Fibroblast of skin of left quadriceps (primary cell): ENCODE measurements at regions not wholly inside any gene's neighbourhood (a gene's known extent, or its start where the extent isn't known, plus 50 kb on each side); places are given as distances from the start of the nearest gene placed in this dataset.
"Not testable (repeated sequence)": the region's sequence is repeated elsewhere in the genome, so short reads cannot be mapped to it uniquely, and the experiment has no call there.

ENCODE experiments used
- DNase-seq, 2 experiments: peaks; one replicate each; pipeline ENCODE4 v3.0.0-alpha.2; 2013; ENCODE audit warnings: low read depth in 2 of 2

DNA sequence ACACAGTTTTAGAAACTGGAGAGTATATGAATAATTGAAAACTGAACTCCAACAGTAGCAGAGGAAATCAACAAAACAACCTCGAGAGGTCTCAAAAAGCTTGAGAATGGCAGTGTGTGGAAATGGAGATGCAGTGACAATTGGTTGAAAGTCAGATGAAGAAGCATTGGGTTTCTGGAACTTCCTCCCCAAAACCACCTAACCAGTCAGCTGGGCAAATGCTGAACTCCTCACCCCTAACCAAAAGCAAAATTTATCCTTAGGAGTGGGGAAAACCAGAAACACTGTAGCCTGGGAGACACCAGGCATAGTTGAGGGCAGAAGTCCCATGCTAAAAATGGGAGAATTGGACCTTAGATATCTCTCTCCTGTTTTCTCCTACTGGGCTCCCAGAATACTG is 109.9 kb downstream of the TANC2 start:
- no peak for DNase-seq

DNA sequence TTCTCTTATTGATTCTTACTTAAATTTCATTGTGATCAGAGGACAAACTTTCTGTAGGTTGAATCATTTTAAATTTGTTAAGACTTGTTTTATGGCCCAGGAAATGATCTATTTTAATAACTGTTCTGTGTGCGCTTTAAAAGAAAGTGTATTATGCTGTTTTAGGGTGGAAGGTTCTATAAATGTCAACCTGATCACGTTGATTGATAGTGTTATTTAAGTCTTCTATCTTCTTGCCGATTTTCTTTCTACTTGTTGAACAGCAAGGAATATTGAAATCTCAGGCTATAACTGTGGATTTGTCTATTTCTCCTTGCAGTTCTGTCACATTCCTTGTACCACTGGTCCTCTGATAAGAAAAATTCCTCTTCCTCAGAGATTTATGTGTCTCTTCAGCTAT is 112.7 kb downstream of the TANC2 start:
- DNase-seq: no peak

DNA sequence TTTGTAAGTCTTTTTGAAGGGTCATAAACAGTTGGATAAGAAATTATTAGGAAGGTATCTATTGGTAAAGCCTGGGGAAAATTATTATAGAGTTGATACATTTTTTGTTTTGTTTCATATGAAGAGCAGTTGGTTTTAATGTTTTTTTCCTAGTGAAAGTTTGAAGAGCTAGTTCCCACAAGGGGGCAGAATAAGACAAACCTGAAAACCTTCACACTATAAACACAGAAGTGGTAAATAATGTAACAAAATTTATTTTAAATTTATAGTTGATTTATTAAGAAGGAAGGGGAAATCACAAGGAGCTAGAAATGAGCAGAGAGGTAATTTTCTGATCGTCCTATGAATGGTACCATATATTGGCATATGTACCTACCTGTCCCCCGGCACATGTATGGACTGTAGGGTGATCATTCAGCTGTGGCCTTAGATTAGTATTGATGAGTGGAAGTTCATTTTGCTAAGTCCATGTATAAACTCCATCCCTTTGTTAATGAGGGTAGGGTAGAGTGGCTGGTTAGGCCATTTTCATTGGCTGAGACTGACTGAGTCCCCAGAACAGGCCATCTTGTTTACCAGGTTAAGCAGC is 116.3 kb downstream of the TANC2 start:
- no peak for DNase-seq

DNA sequence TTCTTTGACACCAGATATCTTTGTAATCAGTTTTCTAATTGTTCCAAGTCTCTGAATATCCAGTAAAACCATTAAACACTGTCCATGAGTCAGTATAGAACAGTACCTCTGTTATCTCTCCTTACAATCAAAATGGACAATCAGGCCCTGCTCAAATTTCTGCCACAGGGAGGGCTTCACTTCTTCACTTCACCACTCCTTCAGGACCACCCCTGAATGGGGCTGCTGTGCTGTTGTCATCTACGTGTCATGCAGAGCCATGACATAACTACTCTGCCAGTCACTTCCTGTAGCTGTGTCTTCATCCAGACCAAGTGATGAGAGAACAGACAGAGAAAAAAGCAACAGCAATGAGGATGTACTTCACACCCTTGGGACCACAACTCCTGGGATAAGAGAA is 116.9 kb downstream of the TANC2 start:
- no peak for DNase-seq

DNA sequence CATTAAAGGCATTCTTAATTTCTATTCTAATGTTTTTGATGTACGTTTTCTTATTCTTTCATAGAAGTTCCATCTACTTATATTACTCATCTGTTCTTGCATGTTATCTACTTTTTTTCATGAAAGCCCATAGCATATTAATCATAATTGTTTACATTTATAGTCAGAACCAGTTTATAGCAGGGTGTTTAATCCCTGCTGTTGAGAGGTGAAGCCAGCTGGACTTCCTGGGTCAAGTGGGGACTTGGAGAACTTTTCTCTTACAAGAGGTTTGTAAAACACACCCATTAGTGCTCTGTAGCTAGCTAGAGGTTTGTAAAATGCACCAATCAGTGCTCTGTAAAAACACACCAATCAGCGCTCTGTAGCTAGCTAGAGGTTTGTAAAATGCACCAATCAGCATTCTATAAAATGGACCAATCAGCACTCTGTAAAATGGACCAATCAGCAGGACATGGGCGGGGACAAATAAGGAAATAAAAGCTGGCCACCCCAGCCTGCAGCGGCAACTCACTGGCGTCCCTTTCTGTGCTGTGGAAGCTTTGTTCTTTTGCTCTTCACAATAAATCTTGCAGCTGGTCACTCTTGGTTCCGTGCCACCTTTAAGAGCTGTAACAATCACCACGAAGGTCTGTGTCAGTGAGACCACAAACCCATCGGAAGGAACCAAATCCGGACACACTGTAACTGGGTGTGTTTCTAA is 120.6 kb downstream of the TANC2 start:
- DNase-seq: no peak

DNA sequence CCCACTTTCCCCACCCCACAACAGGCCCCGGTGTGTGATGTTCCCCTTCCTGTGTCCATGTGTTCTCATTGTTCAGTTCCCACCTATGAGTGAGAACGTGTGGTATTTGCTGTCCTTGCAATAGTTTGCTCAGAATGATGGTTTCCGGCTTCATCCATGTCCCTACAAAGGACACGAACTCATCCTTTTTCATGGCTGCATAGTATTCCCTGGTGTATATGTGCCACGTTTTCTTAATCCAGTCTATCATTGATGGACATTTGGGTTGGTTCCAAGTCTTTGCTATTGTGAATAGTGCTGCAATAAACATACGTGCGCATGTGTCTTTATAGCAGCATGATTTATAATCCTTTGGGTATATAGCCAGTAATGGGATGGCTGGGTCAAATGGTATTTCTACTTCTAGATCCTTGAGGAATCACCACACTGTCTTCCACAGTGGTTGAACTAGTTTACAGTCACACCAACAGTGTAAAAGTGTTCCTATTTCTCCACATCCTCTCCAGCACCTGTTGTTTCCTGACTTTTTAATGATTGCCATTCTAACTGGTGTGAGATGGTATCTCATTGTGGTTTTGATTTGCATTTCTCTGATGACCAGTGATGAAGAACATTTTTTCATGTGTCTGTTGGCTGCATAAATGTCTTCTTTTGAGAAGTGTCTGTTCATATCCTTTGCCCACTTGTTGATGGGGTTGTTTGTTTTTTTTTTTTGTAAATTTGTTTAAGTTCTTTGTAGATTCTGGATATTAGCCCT is 124.5 kb downstream of the TANC2 start:
- DNase-seq: not testable (repeated sequence)

DNA sequence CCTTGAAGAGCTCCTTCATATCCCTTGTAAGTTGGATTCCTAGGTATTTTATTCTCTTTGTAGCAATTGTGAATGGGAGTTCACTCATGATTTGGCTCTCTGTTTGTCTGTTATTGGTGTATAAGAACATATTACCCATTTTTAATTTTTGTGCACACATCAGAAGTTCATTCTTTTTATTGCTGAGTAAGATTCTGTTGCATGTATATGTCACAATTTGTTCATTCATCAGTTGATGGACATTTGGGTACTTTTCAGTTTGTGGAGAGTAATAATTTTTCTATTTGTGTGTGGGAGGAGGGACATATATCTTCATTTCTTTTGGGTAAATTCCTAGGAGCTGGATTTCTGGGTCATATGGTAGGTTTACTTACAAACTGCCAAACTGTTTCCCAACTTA is 125.9 kb downstream of the TANC2 start:
- DNase-seq: not testable (repeated sequence)

DNA sequence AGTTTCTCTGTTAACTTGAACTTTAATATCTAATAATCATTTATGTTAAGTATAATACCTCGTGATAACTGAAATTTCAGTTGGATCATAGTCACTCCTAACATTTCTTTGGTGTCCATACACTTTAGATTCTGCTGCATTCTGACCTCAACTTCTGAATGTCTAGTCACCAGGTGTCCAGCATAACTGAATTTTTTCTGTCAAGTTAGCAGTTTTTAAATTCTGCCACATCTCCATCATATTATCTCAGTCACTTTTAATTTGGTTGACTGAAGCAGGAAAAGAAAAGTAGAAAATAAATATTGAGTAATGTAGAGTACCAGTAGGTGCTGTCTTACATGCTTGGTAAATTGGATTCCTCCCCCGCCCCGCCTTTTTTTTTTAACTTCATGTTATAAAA is 128.6 kb downstream of the TANC2 start:
- no peak for DNase-seq

DNA sequence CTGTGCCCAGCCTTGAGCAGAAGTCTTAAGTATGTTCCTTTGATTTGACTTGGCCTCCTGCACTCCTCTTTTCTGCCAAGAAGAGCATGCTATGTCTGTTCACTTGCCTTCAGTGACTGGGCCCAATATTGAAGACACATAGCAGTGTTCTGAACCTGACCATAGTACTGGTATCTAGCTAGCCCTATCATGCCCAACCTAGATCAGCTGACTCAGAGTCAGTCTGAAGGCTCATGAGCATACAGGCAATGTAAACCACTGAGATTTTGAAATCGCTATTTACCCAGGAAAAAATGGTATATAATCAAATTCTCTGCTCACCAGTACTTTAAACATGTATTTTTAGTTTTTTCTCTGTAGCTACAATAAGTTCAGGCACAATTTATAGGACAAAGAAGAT is 129.4 kb downstream of the TANC2 start:
- no peak for DNase-seq

DNA sequence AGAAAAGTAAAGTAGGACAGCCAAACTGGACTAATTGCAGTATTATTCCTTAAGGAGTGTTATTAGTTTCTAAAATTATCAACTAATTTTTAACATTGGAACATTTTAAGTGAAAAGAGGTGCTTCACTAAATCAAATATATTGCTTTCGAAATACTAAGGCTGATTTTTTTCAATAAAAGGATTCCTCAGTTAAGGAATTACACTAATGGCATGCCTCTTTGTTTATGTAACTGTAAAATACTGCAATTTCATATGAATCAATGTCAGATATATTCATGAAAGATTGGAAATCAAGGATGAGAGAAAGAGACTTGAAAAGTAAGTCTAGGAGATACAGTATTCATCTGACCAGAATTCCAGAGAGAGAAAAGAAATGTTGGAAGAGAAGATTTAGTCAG is 129.8 kb downstream of the TANC2 start:
- DNase-seq: no peak

DNA sequence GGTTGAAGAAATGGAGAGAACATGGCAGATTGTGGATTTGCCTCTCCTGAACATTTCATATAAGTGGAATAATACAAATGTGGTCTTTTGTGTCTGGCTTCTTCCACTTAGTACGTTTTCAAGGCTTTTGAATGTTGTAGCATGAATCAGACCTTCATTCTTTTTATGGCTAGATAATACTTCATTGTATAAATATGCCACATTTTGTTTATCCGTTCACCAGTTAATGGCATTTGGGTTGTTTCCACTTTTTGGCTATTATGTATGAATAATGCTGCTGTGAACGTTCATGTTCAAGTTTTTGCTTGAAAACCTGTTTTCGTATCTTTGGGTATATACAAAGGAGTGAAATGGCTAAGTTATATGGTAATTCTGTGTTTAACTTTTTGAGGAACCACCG is 130.4 kb downstream of the TANC2 start:
- no peak for DNase-seq

DNA sequence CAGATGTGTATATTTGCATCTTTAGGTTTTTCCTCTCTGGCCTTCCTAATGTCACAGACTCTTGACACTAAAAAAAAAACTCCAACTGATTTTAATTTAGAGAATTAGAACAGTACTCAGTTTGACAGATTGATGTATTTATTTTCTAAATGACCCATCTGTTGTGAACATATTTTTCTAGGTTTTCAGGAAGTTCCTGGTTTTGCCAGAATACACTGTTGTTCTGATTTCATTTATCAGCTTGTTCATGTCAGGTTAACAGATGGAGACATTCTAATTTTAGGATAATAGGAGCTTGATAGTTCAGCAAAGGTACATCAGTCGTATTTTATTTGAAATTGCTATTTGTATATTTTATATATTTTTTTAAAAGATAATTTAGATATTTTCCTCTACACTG is 133.4 kb downstream of the TANC2 start:
- no peak for DNase-seq

DNA sequence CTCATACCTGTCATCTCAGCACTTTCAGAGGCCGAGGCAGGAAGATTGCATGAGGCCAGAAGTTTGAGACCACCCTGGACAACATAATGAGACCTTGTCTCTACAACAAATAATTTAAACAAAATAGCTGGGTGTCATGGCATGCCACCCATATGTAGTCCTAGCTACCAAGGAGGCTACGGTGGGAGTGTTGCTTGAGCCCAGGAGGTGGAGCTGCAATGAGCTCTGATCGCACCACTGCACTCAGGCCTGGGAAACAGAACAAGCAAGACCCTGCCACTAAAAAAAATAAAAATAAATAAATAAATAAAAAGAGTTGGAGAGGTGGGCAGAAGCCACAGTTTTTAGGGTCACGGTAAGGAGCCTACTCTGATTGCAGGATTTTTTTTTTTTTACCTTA is 136.0 kb downstream of the TANC2 start:
- no peak for DNase-seq

DNA sequence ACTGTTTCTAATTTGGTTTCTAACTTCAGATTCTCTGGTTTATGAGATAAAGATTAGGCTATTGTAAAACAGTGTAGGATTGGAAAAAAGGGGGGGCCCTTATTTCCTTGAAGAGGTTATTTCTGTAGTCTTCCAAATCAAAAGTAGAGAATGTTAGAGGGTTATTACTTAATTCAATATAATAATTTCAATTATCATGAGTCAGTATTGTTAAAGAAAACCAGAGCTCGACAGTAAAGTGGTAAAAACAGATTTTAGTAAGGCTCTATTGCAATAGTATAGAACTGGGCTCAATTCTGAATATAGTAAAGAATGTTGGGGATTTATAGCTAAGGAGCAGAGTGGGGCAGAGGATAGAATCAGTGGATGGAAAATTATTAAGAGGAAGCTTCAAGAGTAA is 140.0 kb downstream of the TANC2 start:
- DNase-seq: no peak

DNA sequence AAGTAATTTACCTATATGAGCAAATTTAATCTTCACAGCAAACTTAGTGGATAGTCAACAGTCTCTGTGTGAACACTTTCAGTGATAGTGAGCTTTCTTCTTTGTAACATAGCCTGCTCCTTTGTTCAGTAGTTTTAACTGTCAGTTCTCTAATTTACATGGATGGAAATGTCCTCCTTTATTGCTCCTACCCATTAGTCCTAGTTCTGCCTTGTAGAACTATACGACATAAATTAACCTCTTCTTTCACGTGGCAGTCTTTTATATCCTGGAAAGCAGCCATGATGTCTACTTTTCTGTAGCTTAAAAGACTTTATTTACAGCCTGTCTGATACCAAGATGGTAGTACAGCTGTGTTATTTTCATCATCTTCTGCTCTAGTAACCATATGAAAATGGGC is 143.6 kb downstream of the TANC2 start:
- DNase-seq: no peak

DNA sequence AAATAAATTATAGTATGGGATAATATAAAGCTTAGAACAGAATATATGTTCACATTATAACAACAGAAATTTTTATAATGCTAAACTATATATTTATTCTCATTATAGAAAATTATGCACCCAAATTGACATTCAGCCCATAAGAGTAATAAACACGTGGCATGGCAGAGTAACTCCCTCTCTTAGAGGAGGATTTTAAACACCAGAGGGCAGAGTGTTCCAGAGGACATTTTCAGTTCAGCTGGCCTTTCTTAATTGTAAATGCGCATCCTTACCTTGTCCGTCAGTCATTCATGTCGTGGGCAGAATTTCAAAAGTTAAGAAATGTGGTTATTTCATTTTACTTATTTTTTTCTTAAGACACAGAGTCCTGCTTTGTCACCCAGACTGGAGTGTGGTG is 147.1 kb downstream of the TANC2 start:
- DNase-seq: no peak

DNA sequence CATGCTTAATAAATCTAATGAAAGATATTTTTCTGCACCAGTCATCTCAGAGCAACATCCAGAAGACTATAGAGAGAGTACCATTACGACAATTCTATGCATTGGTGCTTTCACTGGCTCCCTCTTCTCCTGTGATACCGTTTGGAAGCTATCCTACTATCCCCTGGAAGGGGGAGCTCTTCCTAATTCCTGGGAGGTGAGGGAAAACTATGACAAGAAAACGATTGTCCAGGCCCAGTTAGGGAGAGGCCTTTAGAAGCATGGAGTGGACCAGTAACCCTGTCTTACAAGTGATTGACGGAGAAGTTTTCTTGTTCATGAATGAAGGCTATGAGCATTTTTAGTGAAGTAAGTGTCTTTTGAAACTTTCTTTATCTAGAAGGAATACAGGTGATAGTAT is 150.2 kb downstream of the TANC2 start:
- no peak for DNase-seq

DNA sequence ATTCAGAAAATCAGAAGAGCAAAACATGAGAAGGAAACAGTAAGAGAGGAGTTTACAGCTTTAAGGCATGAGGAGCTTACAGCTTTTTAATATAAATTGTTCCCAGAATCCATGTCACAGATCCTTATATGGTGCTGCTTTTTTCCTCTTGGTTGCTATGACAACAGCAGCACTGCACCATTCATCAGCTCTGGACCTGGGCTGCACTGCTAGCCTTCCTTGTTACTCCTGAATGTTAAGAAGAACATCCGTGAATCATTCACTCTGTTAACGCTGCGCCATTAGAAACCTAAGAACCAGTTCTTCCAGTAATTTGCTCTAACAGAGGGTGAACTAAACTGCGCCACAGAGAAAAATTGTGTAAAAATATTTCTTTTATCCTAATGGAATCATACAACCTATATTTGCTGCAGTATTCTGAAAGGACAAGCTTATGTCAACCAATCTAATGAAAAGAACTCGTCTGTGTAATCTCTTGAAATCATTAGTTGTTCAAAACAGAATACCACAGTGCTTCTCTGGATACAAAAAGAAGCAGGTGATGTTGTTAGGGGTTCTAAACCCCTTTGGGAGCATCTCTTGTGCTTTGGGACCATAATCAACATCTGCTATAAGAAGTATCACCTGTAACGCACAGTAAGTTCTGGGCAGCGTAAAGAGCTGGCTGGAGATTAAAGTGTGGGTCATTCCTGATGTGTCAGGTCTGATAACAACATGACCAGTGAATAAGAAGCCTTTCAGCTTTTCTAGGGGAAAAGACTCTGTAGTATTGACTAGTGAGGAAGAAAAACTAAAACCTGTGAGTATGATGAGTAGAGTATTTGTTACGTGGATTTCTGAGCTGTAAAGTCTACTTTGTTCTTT is 151.2 kb downstream of the TANC2 start:
- no peak for DNase-seq

DNA sequence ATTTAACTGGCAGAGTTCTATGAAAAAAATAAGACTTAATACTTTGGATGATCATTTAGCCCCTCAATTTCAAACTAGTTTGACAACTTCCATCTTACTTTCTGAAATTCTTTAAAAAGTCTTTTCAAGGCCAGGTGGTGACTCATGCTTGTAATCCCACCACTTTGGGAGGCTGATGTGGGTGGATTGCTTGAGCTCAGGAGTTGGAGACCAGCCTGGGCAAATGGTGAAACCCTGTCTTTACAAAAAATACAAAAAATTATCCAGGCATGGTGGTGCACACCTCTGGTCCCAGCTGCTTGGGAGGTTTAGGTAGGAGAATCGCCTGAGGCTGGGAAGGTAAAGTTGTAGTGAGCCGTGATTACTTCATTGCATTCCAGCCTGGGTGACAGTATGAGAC is 154.4 kb downstream of the TANC2 start:
- DNase-seq: no peak

DNA sequence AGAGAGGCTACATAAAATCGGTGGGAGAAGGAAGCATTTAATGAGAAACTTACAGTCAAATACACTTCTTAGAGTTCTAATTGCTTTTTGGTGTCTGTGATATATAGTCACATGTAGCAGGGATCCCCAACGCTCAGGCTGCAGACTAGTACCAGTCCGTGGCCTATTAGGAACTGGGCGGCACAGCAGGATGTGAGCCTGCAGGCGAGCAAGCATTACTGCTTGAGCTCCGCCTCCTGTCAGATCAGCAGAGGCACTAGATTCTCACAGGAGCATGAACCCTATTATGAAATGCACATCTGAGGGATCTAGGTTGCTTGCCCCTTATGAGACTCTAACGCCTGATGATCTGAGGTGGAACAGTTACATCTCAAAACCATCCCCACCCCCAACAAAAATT is 158.5 kb downstream of the TANC2 start:
- no peak for DNase-seq

DNA sequence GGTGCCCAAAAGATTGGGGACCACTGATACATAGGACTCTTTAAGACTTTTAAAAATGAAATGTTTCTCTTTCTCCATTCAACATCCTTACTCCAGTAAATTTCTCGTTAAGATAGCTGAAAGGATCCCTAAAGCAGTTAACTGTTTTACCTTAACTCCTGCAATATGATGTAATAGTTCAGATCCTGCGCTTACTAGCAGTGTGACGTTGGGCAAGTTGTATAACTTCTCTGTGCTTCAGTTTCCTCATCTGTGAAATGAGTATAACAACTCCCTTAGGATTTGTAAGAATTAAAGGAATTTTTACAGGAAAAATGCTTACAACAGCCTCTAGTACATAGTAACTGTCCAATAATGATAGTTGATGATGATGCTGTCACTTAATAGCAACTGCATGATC is 158.9 kb downstream of the TANC2 start:
- DNase-seq: no peak

DNA sequence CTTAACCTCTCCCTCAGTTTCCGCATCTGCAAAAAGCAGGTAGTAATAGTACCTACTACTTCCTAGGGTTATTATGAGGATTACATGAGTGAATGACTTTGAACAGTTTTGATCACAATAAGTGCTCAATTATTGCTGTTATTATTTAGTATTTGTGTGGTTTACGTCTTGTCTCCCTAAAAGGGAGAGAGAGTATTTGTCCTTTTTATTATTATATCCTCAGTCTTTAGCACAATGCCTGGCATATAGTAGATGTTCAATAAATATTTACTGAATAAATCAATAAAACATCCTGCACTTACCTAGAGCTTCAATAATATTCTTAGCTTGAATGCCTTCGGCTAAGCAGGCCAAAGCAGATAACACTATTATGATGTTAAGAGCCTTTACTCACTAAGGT is 160.0 kb downstream of the TANC2 start:
- no peak for DNase-seq
